ENCODE measurements at regions not wholly inside any gene's neighbourhood (a gene's known extent, or its start where the extent isn't known, plus 50 kb on each side); places are given as distances from the start of the nearest gene placed in this dataset.

- TF ChIP-seq SMAD4 (CRISPR knock-in tag; IDR thresholded peaks at IDR 0.05) (no peak), CREB1 (CRISPR knock-in tag; IDR thresholded peaks at IDR 0.05) (no peak), CTCF (IDR thresholded peaks at IDR 0.05) (no peak), ZMAT4 (CRISPR knock-in tag; IDR thresholded peaks at IDR 0.05) (no peak)
Observed at GRCh38 chr18:1350931-1351450, 446.3 kb downstream of the ADCYAP1 start.

Data from WTC11 (cell line).